ENCODE measurements at regions not wholly inside any gene's neighbourhood (a gene's known extent, or its start where the extent isn't known, plus 50 kb on each side); places are given as distances from the start of the nearest gene placed in this dataset.

DNA sequence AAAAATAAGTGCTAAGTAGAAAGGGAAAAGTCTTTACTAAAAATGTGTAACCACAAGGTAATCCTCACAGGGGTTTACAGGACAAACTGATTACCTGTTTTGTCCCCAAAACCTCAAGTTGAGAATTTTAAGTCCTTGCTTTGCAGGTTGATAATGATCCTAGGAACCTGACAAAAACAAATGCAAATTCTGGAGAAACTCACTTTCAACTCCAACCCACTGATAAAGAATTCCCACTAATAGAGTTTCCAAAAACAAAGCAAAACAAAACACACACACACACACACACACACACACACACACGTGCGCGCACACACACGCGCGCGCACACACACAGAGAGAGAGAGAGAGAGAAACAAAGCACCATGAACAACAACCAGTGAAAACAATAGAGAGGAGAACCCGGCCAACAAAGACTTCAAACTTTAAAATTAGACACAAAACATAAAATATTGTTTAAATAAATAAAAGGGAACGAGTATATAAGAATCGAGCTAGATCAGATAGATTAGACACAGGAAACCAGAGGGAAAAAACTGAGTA, 187.0 kb upstream of the FOXN3 start:
- ChIA-PET CTCF (interaction anchor here (1.2 kb wide), 1 partner anchor 15 kb away, joined by 4 read pairs; no protein-coding TSS in a partner anchor), POLR2A (interaction anchor here (0.6 kb wide), 1 partner anchor 39 kb away, joined by 7 read pairs; no protein-coding TSS in a partner anchor)
- H3K4me3 ChIP-seq (ENCODE audit: low read depth, low read length), result no peak overlapping the region
- no peaks in the 10 kb centered on the region for H3K27me3 ChIP-seq (ENCODE audit: control insufficient read depth, insufficient read depth, low read length)
- DNase-seq (ENCODE audit: low read depth), result no peak
- H3K36me3 ChIP-seq (ENCODE audit: control insufficient read depth, insufficient read depth, low read length), result no peaks in the 10 kb centered on the region; the same call in 1 of the 2 replicates
- TF ChIP-seq, protein P1, sequence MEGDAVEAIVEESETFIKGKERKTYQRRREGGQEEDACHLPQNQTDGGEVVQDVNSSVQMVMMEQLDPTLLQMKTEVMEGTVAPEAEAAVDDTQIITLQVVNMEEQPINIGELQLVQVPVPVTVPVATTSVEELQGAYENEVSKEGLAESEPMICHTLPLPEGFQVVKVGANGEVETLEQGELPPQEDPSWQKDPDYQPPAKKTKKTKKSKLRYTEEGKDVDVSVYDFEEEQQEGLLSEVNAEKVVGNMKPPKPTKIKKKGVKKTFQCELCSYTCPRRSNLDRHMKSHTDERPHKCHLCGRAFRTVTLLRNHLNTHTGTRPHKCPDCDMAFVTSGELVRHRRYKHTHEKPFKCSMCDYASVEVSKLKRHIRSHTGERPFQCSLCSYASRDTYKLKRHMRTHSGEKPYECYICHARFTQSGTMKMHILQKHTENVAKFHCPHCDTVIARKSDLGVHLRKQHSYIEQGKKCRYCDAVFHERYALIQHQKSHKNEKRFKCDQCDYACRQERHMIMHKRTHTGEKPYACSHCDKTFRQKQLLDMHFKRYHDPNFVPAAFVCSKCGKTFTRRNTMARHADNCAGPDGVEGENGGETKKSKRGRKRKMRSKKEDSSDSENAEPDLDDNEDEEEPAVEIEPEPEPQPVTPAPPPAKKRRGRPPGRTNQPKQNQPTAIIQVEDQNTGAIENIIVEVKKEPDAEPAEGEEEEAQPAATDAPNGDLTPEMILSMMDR (IDR thresholded peaks at IDR 0.05; ENCODE audit: insufficient read depth, low read depth, low read length), result no peak

DNA sequence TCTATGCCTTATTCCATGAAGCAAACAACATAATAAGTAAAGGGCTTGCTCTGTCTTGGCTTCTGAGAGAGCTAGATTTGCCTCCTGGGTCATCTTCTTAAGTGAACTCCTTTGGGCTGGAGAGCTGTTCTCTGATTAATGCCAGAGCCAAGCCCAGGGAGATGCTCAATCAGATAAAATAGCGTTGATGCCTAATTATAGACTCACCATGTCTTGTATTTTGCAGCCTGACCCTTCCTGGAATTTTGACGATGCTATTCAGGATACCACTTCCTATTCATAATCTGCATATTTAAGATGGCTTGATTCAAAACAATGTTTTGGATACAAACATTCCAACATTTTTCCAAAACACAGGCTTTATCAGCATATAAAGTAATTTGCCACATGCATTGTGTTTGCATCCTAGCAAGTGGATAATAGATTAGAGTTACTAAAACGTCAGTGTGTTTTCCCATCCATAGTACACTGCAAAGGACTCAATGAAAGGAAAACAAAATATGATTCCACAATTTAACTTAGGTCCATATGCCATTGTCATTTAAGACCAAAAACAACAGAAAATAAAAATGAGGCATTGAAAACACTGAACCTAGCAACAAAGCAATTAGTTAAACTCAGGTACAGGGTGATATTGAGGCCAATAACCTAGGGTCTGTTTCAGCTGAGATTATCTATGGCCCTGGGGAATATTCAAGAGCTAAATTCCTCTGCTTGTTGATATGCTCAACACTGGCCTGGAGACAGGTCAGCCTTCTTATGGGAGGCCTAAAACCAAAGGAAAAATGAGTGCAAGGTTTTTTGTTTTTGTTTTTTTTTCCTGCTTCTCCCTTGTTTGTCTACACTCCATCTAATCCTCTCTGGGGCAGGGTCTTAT, 184.2 kb upstream of the FOXN3 start:
- H3K36me3 ChIP-seq (ENCODE audit: control insufficient read depth, insufficient read depth, low read length), result no peaks in the 10 kb centered on the region
- POLR2A ChIA-PET, result interaction anchor here (0.6 kb wide), 1 partner anchor 1035 kb away, joined by 4 read pairs; no protein-coding TSS in a partner anchor
- peak; percentile 72 for DNase-seq (ENCODE audit: low read depth)
- CTCF ChIA-PET, result interaction anchor here (1.6 to 1.7 kb wide), 2 partner anchors 15 to 114 kb away, joined by 3 read pairs; no protein-coding TSS in a partner anchor
- H3K27me3 ChIP-seq (ENCODE audit: control insufficient read depth, insufficient read depth, low read length), result no peaks in the 10 kb centered on the region
- TF ChIP-seq, protein P1 (IDR thresholded peaks at IDR 0.05; ENCODE audit: insufficient read depth, low read depth, low read length), result no peak
- no peak overlapping the region for H3K4me3 ChIP-seq (ENCODE audit: low read depth, low read length)

DNA sequence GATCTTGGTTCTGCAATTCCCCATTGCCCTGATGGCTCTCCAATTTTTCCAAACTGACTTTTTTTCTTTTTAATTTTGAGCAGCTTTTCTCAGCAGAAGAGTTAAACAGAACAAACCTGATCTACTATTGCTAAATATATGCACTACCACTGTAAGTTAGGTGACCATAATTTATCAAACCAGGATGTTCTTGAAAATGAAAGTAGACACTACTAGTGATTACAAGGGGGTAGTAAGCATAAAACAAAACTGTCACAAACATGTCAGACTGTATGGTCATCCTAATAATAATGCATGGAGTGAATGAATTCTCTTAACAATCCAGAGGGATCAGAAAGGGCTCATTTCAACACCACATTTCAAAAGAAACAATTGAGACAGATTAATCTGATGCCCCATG, 183.0 kb upstream of the FOXN3 start:
- ChIA-PET CTCF (interaction anchor here (1.6 to 1.7 kb wide), 2 partner anchors 14 to 115 kb away, joined by 3 read pairs; no protein-coding TSS in a partner anchor), POLR2A (no interaction called here)
- DNase-seq (ENCODE audit: low read depth), result no peak

DNA sequence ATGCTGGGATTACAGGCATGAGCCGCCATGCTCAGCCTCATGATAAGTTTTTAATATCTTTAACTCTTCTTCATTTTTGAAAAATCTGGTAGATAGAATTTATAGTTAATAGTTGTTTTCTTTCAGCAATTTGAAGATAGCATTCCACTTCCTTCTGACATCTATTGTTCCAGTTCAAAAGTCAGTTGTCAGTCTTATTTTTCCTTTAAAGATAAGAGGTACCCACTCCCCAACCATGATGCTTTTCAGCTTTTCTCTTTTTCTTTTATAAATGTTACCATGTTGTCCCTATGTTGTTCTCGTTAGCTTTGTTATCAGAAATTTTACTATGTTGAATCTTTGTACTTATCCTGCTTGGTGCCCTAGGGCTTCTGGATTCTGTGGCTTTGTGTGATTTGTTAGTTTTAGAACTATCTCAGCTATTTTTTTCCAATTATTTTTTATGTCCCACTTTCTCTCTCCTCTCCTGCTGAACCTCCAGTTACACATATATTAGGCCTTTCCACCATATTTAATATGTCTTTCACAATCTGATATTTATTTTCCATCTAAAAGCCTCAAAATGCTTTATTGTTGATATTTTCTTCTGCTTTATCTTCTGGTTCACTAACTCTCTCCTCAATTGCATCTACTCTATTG, 181.6 kb upstream of the FOXN3 start:
- TF ChIP-seq, protein P1 (IDR thresholded peaks at IDR 0.05; ENCODE audit: insufficient read depth, low read depth, low read length), result no peak
- no peaks in the 10 kb centered on the region for H3K36me3 ChIP-seq (ENCODE audit: control insufficient read depth, insufficient read depth, low read length)
- ChIA-PET POLR2A (no interaction called here), CTCF (interaction anchor here (0.7 kb wide), 1 partner anchor 24 kb away, joined by 3 read pairs; no protein-coding TSS in a partner anchor)
- H3K27me3 ChIP-seq (ENCODE audit: control insufficient read depth, insufficient read depth, low read length), result no peaks in the 10 kb centered on the region
- no peak overlapping the region for H3K4me3 ChIP-seq (ENCODE audit: low read depth, low read length)
- no peak for DNase-seq (ENCODE audit: low read depth)

More for the DNA sequence above, 183.0 kb upstream of the FOXN3 start:
- TF ChIP-seq, protein P1 (IDR thresholded peaks at IDR 0.05; ENCODE audit: insufficient read depth, low read depth, low read length), result no peak
- Histone ChIP-seq H3K4me3 (ENCODE audit: low read depth, low read length) (no peak overlapping the region), H3K27me3 (ENCODE audit: control insufficient read depth, insufficient read depth, low read length) (no peaks in the 10 kb centered on the region), H3K36me3 (ENCODE audit: control insufficient read depth, insufficient read depth, low read length) (no peaks in the 10 kb centered on the region)

DNA sequence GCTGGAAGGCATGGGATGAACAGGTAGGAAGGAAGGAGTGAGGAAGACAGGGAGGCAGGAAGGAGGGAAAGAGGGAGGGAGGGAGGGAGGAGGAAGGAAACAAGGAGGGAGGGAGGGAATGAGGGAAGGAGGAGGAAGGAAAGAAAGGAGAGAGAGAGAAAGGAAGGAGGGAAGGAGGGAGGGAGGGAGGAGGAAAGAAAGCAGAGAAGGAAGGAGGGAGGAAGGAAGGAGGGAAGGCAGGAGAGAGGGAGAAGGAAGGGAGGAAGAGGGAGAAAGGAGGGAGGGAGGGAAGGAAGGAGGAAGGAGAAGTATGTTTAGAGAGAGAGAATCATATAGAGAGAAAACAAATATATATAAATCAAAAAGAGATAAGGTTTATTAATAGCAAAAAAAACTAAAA, 175.9 kb upstream of the FOXN3 start:
- H3K27me3 ChIP-seq (ENCODE audit: control insufficient read depth, insufficient read depth, low read length), result no peaks in the 10 kb centered on the region
- ChIA-PET CTCF (no interaction called here), POLR2A (no interaction called here)
- no peaks in the 10 kb centered on the region for H3K36me3 ChIP-seq (ENCODE audit: control insufficient read depth, insufficient read depth, low read length)
- DNase-seq (ENCODE audit: low read depth), result no peak
- TF ChIP-seq, protein P1 (IDR thresholded peaks at IDR 0.05; ENCODE audit: insufficient read depth, low read depth, low read length), result no peak
- H3K4me3 ChIP-seq (ENCODE audit: low read depth, low read length), result no peak overlapping the region
